ENCODE measurements at regions not wholly inside any gene's neighbourhood (a gene's known extent, or its start where the extent isn't known, plus 50 kb on each side); places are given as distances from the start of the nearest gene placed in this dataset.

DNA sequence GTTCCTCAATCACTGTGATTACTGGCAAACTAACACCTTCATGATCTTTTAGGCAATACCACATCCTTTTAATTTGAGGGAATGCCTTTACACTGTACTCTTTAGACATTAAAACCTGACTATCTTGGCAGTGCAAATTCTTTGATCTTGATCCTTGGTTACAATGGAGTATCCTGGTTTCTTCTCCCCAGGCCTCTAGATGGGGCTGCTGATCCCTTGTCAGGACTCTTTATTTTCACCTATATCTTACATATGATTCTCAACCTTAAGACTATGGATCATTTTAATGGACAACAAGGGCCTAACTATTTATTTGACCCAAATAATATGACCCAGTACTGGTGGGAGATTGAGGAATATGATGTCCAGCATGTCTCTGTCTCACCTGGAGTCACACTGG is 1005.5 kb upstream of the INTU start (continued):
- TF ChIP-seq AFF4 (CRISPR knock-in tag; IDR thresholded peaks at IDR 0.05; ENCODE audit: borderline replicate concordance) = no peak
- no peak for TF ChIP-seq ZNF121 (CRISPR knock-in tag; IDR thresholded peaks at IDR 0.05)
- no peak for TF ChIP-seq SMAD4 (CRISPR knock-in tag; IDR thresholded peaks at IDR 0.05)
- no peak for TF ChIP-seq ZSCAN18 (CRISPR knock-in tag; IDR thresholded peaks at IDR 0.05)
- no peak for TF ChIP-seq NR3C1 (CRISPR knock-in tag; conservative IDR thresholded peaks at IDR 0.05; ENCODE audit: low read depth)
- no peak for TF ChIP-seq HMGA2 (CRISPR knock-in tag; IDR thresholded peaks at IDR 0.05)
- TF ChIP-seq E2F4 (CRISPR knock-in tag; IDR thresholded peaks at IDR 0.05; ENCODE audit: borderline replicate concordance, low read depth) = no peak

- no peak overlapping the region for H3K27ac Mint-ChIP-seq
- no peak for TF ChIP-seq JAZF1 (CRISPR knock-in tag; IDR thresholded peaks at IDR 0.05)
- no peak for TF ChIP-seq E2F1 (CRISPR knock-in tag; IDR thresholded peaks at IDR 0.05)
- TF ChIP-seq USF1 (CRISPR knock-in tag; IDR thresholded peaks at IDR 0.05) = no peak
- peaks cover 4% of the 10 kb centered on the region; the same call in 1 of the 2 replicates for H3K4me1 Mint-ChIP-seq
- no peak for ATAC-seq
- no peaks in the 10 kb centered on the region for H3K9me3 Mint-ChIP-seq
- no peak overlapping the region for H3K4me3 Mint-ChIP-seq
- H3K27me3 Mint-ChIP-seq (ENCODE audit: low read depth) = no peaks in the 10 kb centered on the region
- ChIA-PET CTCF (no interaction called here), POLR2A (no interaction called here)
- no peaks in the 10 kb centered on the region for H3K36me3 Mint-ChIP-seq
- DNase-seq (ENCODE audit: low spot score) = no peak
Observed at GRCh38 chr4:126628933-126629332, 1003.8 kb upstream of the INTU start.

DNA sequence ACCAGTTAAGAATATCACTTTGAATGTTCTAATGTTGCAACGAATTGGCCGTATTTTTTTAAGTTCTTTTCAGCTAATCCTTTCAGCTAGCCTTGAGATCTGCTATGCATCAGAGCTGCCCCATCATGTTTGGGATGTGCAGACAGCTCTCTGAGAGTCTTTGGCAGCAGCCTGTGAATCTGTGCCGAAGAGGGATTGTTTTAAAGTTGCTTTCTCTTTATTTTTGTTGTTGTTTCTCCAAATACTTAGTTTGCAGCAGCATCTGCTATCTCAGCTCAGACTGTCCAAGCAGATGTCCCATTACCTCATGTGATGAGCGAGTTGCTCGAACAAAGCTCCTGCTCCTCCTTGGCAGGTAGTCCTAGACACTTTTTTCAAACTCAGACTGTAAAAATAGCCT is 1002.5 kb upstream of the INTU start:
- H3K4me3 Mint-ChIP-seq = no peak overlapping the region
- ATAC-seq (no peak), DNase-seq (ENCODE audit: low spot score) (no peak)
- POLR2A ChIA-PET = no interaction called here
- CTCF ChIA-PET = no interaction called here
- H3K27ac Mint-ChIP-seq = no peak overlapping the region
- H3K36me3 Mint-ChIP-seq = no peaks in the 10 kb centered on the region
- peaks cover 4% of the 10 kb centered on the region; the same call in 1 of the 2 replicates for H3K4me1 Mint-ChIP-seq
- no peaks in the 10 kb centered on the region for H3K9me3 Mint-ChIP-seq
- no peaks in the 10 kb centered on the region for H3K27me3 Mint-ChIP-seq (ENCODE audit: low read depth)
- no peak for TF ChIP-seq ZNF121 (CRISPR knock-in tag; IDR thresholded peaks at IDR 0.05)
- TF ChIP-seq ZNF317 (CRISPR knock-in tag; IDR thresholded peaks at IDR 0.05; ENCODE audit: borderline replicate concordance, low read depth) = no peak
- no peak for TF ChIP-seq CBFB (CRISPR knock-in tag; IDR thresholded peaks at IDR 0.05; ENCODE audit: low read depth)
- no peak for TF ChIP-seq ZNF263 (CRISPR knock-in tag; IDR thresholded peaks at IDR 0.05; ENCODE audit: low read depth)
- no peak for TF ChIP-seq OVOL2 (CRISPR knock-in tag; IDR thresholded peaks at IDR 0.05; ENCODE audit: borderline replicate concordance)
- TF ChIP-seq EMX1 (CRISPR knock-in tag; IDR thresholded peaks at IDR 0.05) = no peak
- TF ChIP-seq, protein P1, sequence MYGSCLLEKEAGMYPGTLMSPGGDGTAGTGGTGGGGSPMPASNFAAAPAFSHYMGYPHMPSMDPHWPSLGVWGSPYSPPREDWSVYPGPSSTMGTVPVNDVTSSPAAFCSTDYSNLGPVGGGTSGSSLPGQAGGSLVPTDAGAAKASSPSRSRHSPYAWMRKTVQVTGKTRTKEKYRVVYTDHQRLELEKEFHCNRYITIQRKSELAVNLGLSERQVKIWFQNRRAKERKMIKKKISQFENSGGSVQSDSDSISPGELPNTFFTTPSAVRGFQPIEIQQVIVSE (CRISPR knock-in tag; IDR thresholded peaks at IDR 0.05; ENCODE audit: borderline replicate concordance) = no peak
- no peak for TF ChIP-seq PREB (CRISPR knock-in tag; IDR thresholded peaks at IDR 0.05; ENCODE audit: borderline replicate concordance)
- TF ChIP-seq, protein P2, sequence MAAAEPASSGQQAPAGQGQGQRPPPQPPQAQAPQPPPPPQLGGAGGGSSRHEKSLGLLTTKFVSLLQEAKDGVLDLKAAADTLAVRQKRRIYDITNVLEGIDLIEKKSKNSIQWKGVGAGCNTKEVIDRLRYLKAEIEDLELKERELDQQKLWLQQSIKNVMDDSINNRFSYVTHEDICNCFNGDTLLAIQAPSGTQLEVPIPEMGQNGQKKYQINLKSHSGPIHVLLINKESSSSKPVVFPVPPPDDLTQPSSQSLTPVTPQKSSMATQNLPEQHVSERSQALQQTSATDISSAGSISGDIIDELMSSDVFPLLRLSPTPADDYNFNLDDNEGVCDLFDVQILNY (CRISPR knock-in tag; IDR thresholded peaks at IDR 0.05) = no peak
- TF ChIP-seq GABPB1 (CRISPR knock-in tag; IDR thresholded peaks at IDR 0.05) = no peak
- TF ChIP-seq RORB (CRISPR knock-in tag; IDR thresholded peaks at IDR 0.05) = no peak
- no peak for TF ChIP-seq ZNF138 (CRISPR knock-in tag; conservative IDR thresholded peaks at IDR 0.05)
